CD1c-positive myeloid dendritic cell (primary cell): ENCODE measurements at regions not wholly inside any gene's neighbourhood (a gene's known extent, or its start where the extent isn't known, plus 50 kb on each side); places are given as distances from the start of the nearest gene placed in this dataset.

Source experiments
- DNase-seq: peaks from one replicate; pipeline ENCODE4 v3.0.0-alpha.2; 2016; ENCODE audit errors: extremely low spot score

DNA sequence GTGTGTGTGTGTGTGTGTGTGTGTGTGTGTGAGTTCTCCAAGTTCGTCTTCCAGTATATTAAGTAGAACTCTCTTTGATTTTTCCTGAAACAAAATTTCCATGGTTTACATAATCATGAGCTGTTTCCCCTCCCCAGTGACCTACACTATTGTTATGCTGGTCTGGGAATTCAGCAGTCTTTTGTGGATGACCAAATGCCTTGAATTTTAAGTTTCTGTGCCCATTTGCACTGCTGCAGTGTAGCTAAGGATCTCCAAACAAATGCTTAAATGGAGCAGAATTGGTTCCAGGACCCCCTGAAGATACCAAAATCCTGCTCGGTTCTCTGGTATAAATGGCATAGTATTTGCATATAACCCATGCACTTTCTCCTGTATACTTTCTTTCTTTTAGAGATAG lies 77.2 kb upstream of the SLC34A2 start:
- DNase-seq, result no peak

DNA sequence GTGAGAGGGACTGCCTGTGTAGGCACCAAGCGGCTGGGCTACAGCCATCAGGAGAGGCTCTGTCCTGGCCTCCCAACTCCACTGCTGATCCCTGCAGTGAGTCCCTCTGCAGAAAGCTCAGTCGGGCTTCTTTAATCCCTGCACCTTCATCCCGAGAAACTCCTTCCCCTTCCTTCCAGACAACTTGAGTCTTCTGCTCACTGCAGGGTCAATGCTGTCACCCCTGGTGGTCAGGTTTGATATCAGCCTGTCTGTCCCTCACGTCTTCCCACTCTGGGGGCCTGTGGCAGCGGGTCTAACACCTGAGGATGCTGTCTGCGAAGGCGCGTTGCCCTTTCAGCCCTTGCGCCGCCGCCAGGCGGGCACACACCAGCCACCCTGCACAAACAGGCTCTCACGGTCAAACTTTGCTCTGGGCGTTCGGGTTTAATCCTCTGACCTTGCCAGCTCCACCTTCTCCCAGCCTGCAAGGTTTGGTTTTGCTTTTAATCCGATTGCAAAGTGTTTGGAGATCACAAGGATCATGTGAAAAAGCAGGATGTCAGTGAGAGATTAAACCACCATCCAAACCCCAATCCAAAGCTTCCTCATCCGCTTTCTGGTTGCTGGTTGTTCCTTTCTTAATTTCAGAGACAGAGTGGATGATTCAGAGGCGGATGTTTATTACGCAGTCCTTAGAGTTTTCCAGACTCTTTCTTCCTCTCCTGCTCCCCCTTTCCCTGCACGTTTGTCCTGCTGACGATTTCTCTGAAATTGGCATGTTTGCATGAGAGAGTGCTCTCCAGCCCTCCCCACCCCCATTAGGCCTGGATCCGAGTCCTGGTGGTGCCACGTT lies 74.8 kb upstream of the SLC34A2 start:
- no peak for DNase-seq

DNA sequence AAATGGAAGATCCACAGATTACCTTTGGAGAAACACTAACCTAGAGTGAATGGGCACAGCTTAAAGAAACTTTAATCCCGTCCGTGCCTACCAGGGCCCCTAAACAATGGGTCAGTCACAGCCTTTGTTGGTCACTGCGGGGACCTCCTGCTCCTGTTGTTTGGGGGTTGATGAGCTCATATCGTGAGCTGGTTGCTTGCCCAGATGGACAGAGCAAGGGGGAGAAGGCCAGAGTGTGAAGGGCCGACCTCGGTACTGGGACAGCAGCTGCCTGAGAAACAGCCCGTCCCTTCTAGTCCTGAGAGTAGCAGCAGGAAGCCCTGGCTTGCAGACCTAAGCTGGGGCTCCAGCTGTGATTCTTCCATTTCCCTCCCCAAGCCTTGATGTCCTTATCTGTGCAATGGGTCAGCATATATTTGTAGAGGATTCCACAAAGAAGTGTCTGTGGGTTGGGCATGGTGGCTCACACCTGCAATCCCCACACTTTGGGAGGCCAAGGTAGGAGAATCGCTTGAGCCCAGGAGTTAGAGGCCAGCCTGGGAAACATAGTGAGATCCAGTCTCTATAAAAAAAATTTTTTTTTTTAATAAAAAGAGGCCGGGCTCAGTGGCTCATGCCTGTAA lies 69.6 kb upstream of the SLC34A2 start:
- DNase-seq, result no peak

- DNase-seq, result no peak
Observed at GRCh38 chr4:25588206-25588605, 67.4 kb upstream of the SLC34A2 start.

- no peak for DNase-seq
Observed at GRCh38 chr4:25590171-25590570, 65.5 kb upstream of the SLC34A2 start.

- DNase-seq, result no peak
Observed at GRCh38 chr4:25592736-25593135, 62.9 kb upstream of the SLC34A2 start.
